Right forelimb (tissue), 1 donor: ENCODE measurements at regions not wholly inside any gene's neighbourhood (a gene's known extent, or its start where the extent isn't known, plus 50 kb on each side); places are given as distances from the start of the nearest gene placed in this dataset.

ENCODE experiments used
- DNase-seq: peaks from one replicate; pipeline ENCODE4 v3.0.0-alpha.2; 2018

- DNase-seq: no peak
These were observed 102.4 kb downstream of the SLIT2 start for GRCh38 chr4:20354120-20354519.

GRCh38 chr4:20356565-20356964, 104.9 kb downstream of the SLIT2 start:
- no peak for DNase-seq

- DNase-seq: no peak
These were observed 106.4 kb downstream of the SLIT2 start for GRCh38 chr4:20358110-20358509.

- no peak for DNase-seq
These were observed 108.0 kb downstream of the SLIT2 start for GRCh38 chr4:20359692-20360091.

- no peak for DNase-seq
These were observed 110.4 kb downstream of the SLIT2 start for GRCh38 chr4:20362148-20362547.

- no peak for DNase-seq
These were observed 113.3 kb downstream of the SLIT2 start for GRCh38 chr4:20364969-20365368.

GRCh38 chr4:20367446-20367845, 115.7 kb downstream of the SLIT2 start:
- no peak for DNase-seq

GRCh38 chr4:20368926-20369325, 117.2 kb downstream of the SLIT2 start:
- no peak for DNase-seq

GRCh38 chr4:20370274-20370673, 118.6 kb downstream of the SLIT2 start:
- no peak for DNase-seq

GRCh38 chr4:20376070-20376469, 124.4 kb downstream of the SLIT2 start:
- no peak for DNase-seq

- DNase-seq: no peak
These were observed 126.5 kb downstream of the SLIT2 start for GRCh38 chr4:20378181-20378580.

GRCh38 chr4:20381005-20381404, 129.3 kb downstream of the SLIT2 start:
- no peak for DNase-seq

- no peak for DNase-seq
These were observed 131.6 kb downstream of the SLIT2 start for GRCh38 chr4:20383283-20383682.

GRCh38 chr4:20383969-20384368, 132.3 kb downstream of the SLIT2 start:
- no peak for DNase-seq

GRCh38 chr4:20384456-20384855, 132.8 kb downstream of the SLIT2 start:
- no peak for DNase-seq

- DNase-seq: no peak
These were observed 134.5 kb downstream of the SLIT2 start for GRCh38 chr4:20386001-20386740.

- no peak for DNase-seq
These were observed 135.2 kb downstream of the SLIT2 start for GRCh38 chr4:20386906-20387305.

- DNase-seq: no peak
These were observed 139.5 kb downstream of the SLIT2 start for GRCh38 chr4:20391198-20391597.

- DNase-seq: no peak
These were observed 140.2 kb downstream of the SLIT2 start for GRCh38 chr4:20391912-20392311.

GRCh38 chr4:20393486-20394100, 141.9 kb downstream of the SLIT2 start:
- DNase-seq: no peak

GRCh38 chr4:20394512-20394911, 142.8 kb downstream of the SLIT2 start:
- DNase-seq: no peak

- no peak for DNase-seq
These were observed 143.6 kb downstream of the SLIT2 start for GRCh38 chr4:20395160-20395773.

GRCh38 chr4:20403290-20403689, 151.6 kb downstream of the SLIT2 start:
- DNase-seq: no peak

GRCh38 chr4:20403846-20404245, 152.1 kb downstream of the SLIT2 start:
- no peak for DNase-seq
